Activated CD4-positive, alpha-beta T cell treated with anti-CD3 and anti-CD28 coated beads, Interleukin-2, amount 10 ng/mL, durations not matched to agents 24 days and 14 days (primary cell): ENCODE measurements at regions not wholly inside any gene's neighbourhood (a gene's known extent, or its start where the extent isn't known, plus 50 kb on each side); places are given as distances from the start of the nearest gene placed in this dataset.
"Not testable (repeated sequence)": the region's sequence is repeated elsewhere in the genome, so short reads cannot be mapped to it uniquely, and the experiment has no call there.

ENCODE experiments used
- DNase-seq: peaks from one replicate; pipeline ENCODE4 v3.0.0; 2022
- H3K27ac Mint-ChIP-seq: one replicate; pipeline ENCODE4 v1.8.0; 2022; ENCODE audit warnings: mild to moderate bottlenecking, mixed read lengths
- H3K27me3 Mint-ChIP-seq: one replicate; pipeline ENCODE4 v1.8.0; 2022; ENCODE audit warnings: mixed read lengths
- H3K36me3 Mint-ChIP-seq: one replicate; pipeline ENCODE4 v1.8.0; 2022; ENCODE audit warnings: low read depth, mild to moderate bottlenecking, mixed read lengths
- H3K4me1 Mint-ChIP-seq: one replicate; pipeline ENCODE4 v1.8.0; 2021; ENCODE audit warnings: mixed read lengths
- H3K4me3 Mint-ChIP-seq: one replicate; pipeline ENCODE4 v1.8.0; 2022; ENCODE audit warnings: mild to moderate bottlenecking, moderate library complexity, mixed read lengths
- H3K9me3 Mint-ChIP-seq: one replicate; pipeline ENCODE4 v1.8.0; 2021; ENCODE audit warnings: mixed read lengths
- intact Hi-C: fragments of 100-400 bp; cut with micrococcal nuclease; formaldehyde crosslinking; loops from one replicate; pipeline ENCODE4 v1.15.1; 2023

DNA sequence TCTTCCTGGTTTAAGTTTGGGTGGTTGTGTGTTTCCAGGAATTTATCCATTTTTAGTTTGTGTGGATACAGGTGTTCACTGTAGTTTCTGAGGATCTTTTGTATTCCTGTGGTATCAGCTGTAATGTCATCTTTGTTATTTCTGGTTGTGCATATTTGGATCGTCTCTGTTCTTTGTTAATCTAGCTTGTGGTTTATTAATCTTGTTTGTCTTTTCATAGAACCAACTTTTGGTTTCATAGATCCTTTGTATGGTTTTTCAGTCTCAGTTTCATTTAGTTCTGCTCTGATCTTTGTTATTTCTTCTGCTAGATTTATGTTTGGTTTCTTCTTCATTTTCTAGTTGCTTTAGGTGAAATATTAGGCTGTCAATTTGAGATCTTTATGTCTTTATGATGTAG is 202.4 kb upstream of the ZSWIM2 start:
- peaks cover 4% of the 10 kb centered on the region for H3K4me1 Mint-ChIP-seq
- no peaks in the 10 kb centered on the region for H3K36me3 Mint-ChIP-seq
- no peak overlapping the region for H3K4me3 Mint-ChIP-seq
- no peaks in the 10 kb centered on the region for H3K27me3 Mint-ChIP-seq
- DNase-seq, result no peak
- intact Hi-C loops, result no loop called here
- H3K9me3 Mint-ChIP-seq, result no peaks in the 10 kb centered on the region
- no peak overlapping the region for H3K27ac Mint-ChIP-seq

GRCh38 chr2:187050409-187050998 is 201.5 kb upstream of the ZSWIM2 start:
- no peak overlapping the region for H3K4me3 Mint-ChIP-seq
- no peaks in the 10 kb centered on the region for H3K9me3 Mint-ChIP-seq
- peaks cover 4% of the 10 kb centered on the region for H3K4me1 Mint-ChIP-seq
- no peak for DNase-seq
- no peak overlapping the region for H3K27ac Mint-ChIP-seq
- intact Hi-C loops, result no loop called here
- no peaks in the 10 kb centered on the region for H3K27me3 Mint-ChIP-seq
- H3K36me3 Mint-ChIP-seq, result no peaks in the 10 kb centered on the region

DNA sequence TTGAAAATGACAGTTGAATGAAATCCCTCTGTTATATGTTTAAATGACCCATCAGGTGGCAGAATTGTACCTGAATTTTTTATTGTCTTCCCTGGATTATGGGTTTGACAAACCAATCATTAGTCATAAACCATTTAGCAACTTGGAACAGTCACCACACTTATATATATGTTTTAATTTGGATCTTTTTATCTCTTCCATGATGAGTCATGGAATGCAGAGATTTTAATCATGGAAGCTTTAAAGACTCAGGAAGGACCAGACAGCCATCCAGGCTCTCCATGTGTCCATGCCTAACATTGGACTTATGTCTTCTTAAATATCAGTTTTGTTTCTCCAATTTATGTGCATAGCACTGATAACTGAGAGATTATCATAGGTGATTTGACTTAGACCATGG is 188.3 kb upstream of the ZSWIM2 start:
- no peaks in the 10 kb centered on the region for H3K27me3 Mint-ChIP-seq
- no peak for DNase-seq
- no peaks in the 10 kb centered on the region for H3K9me3 Mint-ChIP-seq
- H3K4me1 Mint-ChIP-seq, result no peaks in the 10 kb centered on the region
- no peak overlapping the region for H3K4me3 Mint-ChIP-seq
- H3K27ac Mint-ChIP-seq, result no peak overlapping the region
- H3K36me3 Mint-ChIP-seq, result no peaks in the 10 kb centered on the region
- intact Hi-C loops, result no loop called here

DNA sequence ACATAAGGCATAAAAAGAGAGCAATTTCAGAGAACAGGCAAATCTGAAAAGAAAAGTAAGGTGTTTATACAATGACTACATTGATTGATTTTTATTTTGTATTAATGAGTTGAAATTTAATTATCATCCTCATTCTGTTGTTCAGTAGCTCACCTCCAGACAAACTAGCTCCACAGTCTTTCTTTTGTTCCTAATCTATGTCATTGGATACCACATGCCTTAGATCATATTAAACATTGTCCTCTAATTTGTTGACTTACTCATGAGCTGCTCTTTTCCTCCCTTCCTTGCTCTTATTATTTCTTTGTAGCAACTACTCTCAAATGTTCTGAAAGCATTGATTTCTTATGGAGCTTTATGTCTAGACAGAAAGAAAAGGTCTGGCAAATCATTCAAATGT is 185.5 kb upstream of the ZSWIM2 start:
- Mint-ChIP-seq H3K27ac (no peak overlapping the region), H3K27me3 (no peaks in the 10 kb centered on the region), H3K9me3 (no peaks in the 10 kb centered on the region), H3K4me1 (no peaks in the 10 kb centered on the region), H3K4me3 (no peak overlapping the region), H3K36me3 (no peaks in the 10 kb centered on the region)
- no peak for DNase-seq
- intact Hi-C loops, result no loop called here

- Mint-ChIP-seq H3K4me3 (no peak overlapping the region), H3K9me3 (peaks cover 3% of the 10 kb centered on the region)
- intact Hi-C loops, result no loop called here
Measured at GRCh38 chr2:187024739-187025138, 175.8 kb upstream of the ZSWIM2 start.

DNA sequence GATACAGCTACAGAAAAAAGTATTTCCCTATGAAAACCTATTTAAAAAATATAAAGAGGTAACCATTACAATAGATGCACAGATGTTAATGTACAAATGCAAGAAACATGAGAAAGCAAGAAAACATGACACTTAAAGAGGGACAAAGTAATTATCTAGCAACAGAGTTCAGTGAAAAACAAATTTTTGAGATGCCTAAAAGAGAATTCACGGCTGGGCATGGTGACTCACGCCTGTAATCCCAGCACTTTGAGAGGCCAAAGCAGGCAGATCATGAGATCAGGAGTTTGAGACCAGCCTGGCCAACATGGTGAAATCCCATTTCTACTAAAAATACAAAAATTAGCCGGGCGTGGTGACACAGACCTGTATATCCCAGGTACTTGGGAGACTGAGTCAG is 175.0 kb upstream of the ZSWIM2 start:
- H3K9me3 Mint-ChIP-seq, H3K27ac Mint-ChIP-seq, H3K4me3 Mint-ChIP-seq, intact Hi-C loops, DNase-seq, H3K4me1 Mint-ChIP-seq, H3K27me3 Mint-ChIP-seq, H3K36me3 Mint-ChIP-seq: not testable (repeated sequence)

More at GRCh38 chr2:187024739-187025138, 175.8 kb upstream of the ZSWIM2 start:
- DNase-seq, result no peak
- Mint-ChIP-seq H3K36me3 (no peaks in the 10 kb centered on the region), H3K27ac (no peak overlapping the region), H3K4me1 (no peaks in the 10 kb centered on the region), H3K27me3 (no peaks in the 10 kb centered on the region)

- Mint-ChIP-seq H3K36me3 (no peaks in the 10 kb centered on the region), H3K4me1 (no peaks in the 10 kb centered on the region), H3K27me3 (no peaks in the 10 kb centered on the region), H3K27ac (no peak overlapping the region), H3K9me3 (peaks cover 3% of the 10 kb centered on the region), H3K4me3 (no peak overlapping the region)
- no peak for DNase-seq
- intact Hi-C loops, result no loop called here
Measured at GRCh38 chr2:187017438-187017837, 168.5 kb upstream of the ZSWIM2 start.

DNA sequence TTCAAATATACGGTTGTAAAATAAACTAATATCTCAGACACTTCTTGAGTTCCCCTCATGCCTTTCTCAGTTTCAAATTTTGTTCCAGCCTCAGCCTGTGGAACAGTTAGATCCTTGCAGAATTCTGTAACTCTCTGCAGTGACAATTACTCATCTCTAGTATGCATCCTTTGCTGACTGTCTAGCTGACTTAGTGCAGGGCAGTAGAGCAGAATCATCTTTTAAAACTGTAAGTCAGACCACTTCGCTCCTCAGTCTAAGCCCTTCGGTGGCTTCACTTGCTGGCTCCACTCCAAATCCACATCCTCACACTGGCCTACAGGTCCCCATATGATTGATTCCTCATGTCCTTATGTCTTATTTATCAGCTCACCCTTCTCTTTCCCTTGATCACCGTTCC is 164.1 kb upstream of the ZSWIM2 start:
- intact Hi-C loops, result no loop called here
- no peak overlapping the region for H3K27ac Mint-ChIP-seq

GRCh38 chr2:187011206-187011832 is 162.3 kb upstream of the ZSWIM2 start:
- Mint-ChIP-seq H3K36me3 (no peaks in the 10 kb centered on the region), H3K27me3 (no peaks in the 10 kb centered on the region), H3K9me3 (no peaks in the 10 kb centered on the region), H3K27ac (no peak overlapping the region), H3K4me1 (no peaks in the 10 kb centered on the region), H3K4me3 (no peak overlapping the region)
- no peak for DNase-seq
- intact Hi-C loops, result no loop called here

More for the DNA sequence above, 164.1 kb upstream of the ZSWIM2 start:
- no peaks in the 10 kb centered on the region for H3K4me1 Mint-ChIP-seq
- H3K27me3 Mint-ChIP-seq, result no peaks in the 10 kb centered on the region
- no peak for DNase-seq
- no peaks in the 10 kb centered on the region for H3K9me3 Mint-ChIP-seq
- H3K4me3 Mint-ChIP-seq, result no peak overlapping the region
- no peaks in the 10 kb centered on the region for H3K36me3 Mint-ChIP-seq

DNA sequence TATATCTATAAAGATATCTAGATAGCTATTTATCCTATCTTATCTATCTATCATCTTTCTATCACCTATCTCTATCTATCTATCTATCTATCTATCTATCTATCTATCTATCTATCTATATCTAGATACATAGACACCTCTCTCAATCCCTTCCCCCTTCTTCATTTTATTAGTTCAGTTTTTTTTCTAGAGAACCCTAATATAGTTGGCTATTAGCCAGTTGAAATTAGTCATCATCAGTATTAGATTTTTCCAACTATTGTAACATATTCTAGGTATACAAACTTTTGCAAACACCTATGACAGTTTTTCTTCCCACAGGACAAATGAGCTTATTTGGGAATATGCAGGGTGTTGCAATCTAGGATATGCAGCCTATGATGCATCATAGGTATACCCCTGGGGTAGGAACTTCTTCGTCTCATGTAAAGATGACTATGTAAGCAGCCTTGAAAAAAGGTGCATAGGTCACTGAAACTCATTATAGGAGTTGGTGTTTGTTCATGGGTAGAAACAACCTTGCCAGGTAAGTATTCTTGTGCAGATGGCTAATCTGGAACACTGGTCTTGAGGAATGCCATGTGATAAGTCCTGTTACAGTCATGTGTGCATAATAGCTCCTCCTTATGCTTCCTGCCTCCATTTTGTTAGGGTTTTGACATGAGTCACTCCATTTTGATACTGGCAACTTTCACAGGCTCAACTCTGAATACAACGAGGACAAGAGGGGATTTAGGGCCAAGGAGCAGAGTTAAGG is 160.7 kb upstream of the ZSWIM2 start:
- H3K27me3 Mint-ChIP-seq, result no peaks in the 10 kb centered on the region
- intact Hi-C loops, result no loop called here
- H3K36me3 Mint-ChIP-seq, result no peaks in the 10 kb centered on the region
- no peaks in the 10 kb centered on the region for H3K4me1 Mint-ChIP-seq
- H3K9me3 Mint-ChIP-seq, result no peaks in the 10 kb centered on the region
- H3K4me3 Mint-ChIP-seq, result no peak overlapping the region
- DNase-seq, result no peak
- no peak overlapping the region for H3K27ac Mint-ChIP-seq

- DNase-seq, result no peak
- Mint-ChIP-seq H3K4me3 (no peak overlapping the region), H3K36me3 (no peaks in the 10 kb centered on the region), H3K4me1 (no peaks in the 10 kb centered on the region), H3K27me3 (no peaks in the 10 kb centered on the region), H3K9me3 (no peaks in the 10 kb centered on the region), H3K27ac (no peak overlapping the region)
- intact Hi-C loops, result no loop called here
Measured at GRCh38 chr2:187008111-187008510, 159.1 kb upstream of the ZSWIM2 start.

GRCh38 chr2:187003611-187004010 is 154.6 kb upstream of the ZSWIM2 start:
- no peaks in the 10 kb centered on the region for H3K36me3 Mint-ChIP-seq
- no peak overlapping the region for H3K4me3 Mint-ChIP-seq
- no peaks in the 10 kb centered on the region for H3K27me3 Mint-ChIP-seq
- no peaks in the 10 kb centered on the region for H3K4me1 Mint-ChIP-seq
- H3K27ac Mint-ChIP-seq, result no peak overlapping the region
- H3K9me3 Mint-ChIP-seq, result no peaks in the 10 kb centered on the region
- intact Hi-C loops, result no loop called here
- no peak for DNase-seq

- Mint-ChIP-seq H3K27me3 (no peaks in the 10 kb centered on the region), H3K4me1 (no peaks in the 10 kb centered on the region), H3K27ac (no peak overlapping the region), H3K4me3 (peak overlapping the region; percentile 9), H3K36me3 (no peaks in the 10 kb centered on the region), H3K9me3 (no peaks in the 10 kb centered on the region)
- intact Hi-C loops, result no loop called here
- peak; percentile 49 for DNase-seq
Measured at GRCh38 chr2:187003038-187003554, 154.1 kb upstream of the ZSWIM2 start.

DNA sequence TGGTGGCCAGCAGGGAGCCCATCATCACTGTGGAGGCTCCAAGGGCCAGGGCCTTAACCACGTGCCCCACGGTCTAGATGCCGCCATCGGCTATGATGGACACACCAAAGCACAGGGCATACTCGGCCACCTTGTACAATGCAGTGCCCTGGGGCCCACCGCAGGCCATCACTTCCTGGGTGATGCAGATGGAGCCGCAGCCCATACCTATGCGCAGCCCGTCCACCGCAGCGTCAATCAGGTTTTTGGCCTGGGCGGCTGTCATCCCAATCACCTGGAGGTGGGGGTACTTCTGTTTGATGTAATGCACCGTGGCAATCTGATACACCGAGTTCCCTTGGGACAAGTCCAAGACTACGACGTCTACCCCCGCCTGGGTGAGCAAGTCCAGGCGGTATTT is 153.3 kb upstream of the ZSWIM2 start:
- H3K27me3 Mint-ChIP-seq, result no peaks in the 10 kb centered on the region
- DNase-seq, result no peak
- H3K4me3 Mint-ChIP-seq, result no peak overlapping the region
- intact Hi-C loops, result no loop called here
- no peak overlapping the region for H3K27ac Mint-ChIP-seq
- no peaks in the 10 kb centered on the region for H3K36me3 Mint-ChIP-seq
- no peaks in the 10 kb centered on the region for H3K4me1 Mint-ChIP-seq
- H3K9me3 Mint-ChIP-seq, result no peaks in the 10 kb centered on the region
